ENCODE measurements at regions not wholly inside any gene's neighbourhood (a gene's known extent, or its start where the extent isn't known, plus 50 kb on each side); places are given as distances from the start of the nearest gene placed in this dataset.

GRCh38 chr5:40260361-40260760 lies 419.4 kb upstream of the PTGER4 start:
- peak; percentile 16 for DNase-seq (ENCODE audit: low read depth)
- no peak for TF ChIP-seq CTCF (conservative IDR thresholded peaks at IDR 0.05; ENCODE audit: low read depth, low read length)
- H3K4me3 ChIP-seq (ENCODE audit: low read depth, low read length), result no peak overlapping the region

DNA sequence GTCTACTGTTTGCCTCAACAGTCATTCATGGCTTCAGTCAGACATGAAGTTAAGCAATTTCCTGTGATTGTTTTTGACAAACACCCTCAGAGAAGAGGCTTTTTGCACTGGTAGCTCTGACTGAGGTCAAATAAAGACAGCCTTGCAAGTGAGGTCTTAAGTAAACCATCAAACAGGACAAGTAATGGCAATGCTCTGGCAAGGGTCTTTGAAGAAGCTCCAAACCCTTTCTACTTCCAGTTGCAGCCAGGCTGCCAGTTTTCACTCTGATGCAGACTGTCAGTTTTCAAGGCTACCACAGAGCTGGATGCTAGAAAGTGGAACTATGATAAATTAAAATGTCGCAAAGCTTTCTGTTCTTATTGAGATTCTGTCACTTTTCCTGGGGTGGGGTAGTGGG lies 421.5 kb upstream of the PTGER4 start:
- no peak for TF ChIP-seq CTCF (conservative IDR thresholded peaks at IDR 0.05; ENCODE audit: low read depth, low read length)
- DNase-seq (ENCODE audit: low read depth), result peak; percentile 13
- H3K4me3 ChIP-seq (ENCODE audit: low read depth, low read length), result no peak overlapping the region

DNA sequence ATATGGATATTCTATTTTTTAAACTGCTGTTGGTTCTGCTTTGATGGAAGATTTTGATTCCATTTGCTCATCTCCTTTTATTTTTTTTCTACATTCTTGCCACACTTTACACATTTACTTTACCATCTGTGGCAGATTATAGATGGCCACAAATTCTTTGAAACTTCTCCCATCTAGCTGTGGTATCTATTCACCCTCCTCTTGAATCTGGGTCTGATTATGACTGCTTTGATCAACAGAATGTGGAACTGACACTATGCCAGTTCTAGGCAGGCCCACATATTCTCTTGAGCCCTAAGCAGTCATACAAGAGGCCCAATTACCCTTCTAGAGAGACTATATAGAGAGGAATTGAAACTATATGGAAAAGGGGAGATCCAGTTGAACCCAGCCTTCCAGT lies 439.0 kb upstream of the PTGER4 start:
- no peak overlapping the region for H3K4me3 ChIP-seq (ENCODE audit: low read depth, low read length)
- DNase-seq (ENCODE audit: low read depth), result no peak
- no peak for TF ChIP-seq CTCF (conservative IDR thresholded peaks at IDR 0.05; ENCODE audit: low read depth, low read length)

- no peak overlapping the region for H3K4me3 ChIP-seq (ENCODE audit: low read depth, low read length)
- DNase-seq (ENCODE audit: low read depth), result peak; percentile 27
- no peak for TF ChIP-seq CTCF (conservative IDR thresholded peaks at IDR 0.05; ENCODE audit: low read depth, low read length)
Observed at GRCh38 chr5:40240111-40240510, 439.6 kb upstream of the PTGER4 start.

- DNase-seq (ENCODE audit: low read depth), result no peak
- no peak overlapping the region for H3K4me3 ChIP-seq (ENCODE audit: low read depth, low read length)
- TF ChIP-seq CTCF (conservative IDR thresholded peaks at IDR 0.05; ENCODE audit: low read depth, low read length), result no peak
Observed at GRCh38 chr5:40238066-40238745, 441.5 kb upstream of the PTGER4 start.

- no peak overlapping the region for H3K4me3 ChIP-seq (ENCODE audit: low read depth, low read length)
- TF ChIP-seq CTCF (conservative IDR thresholded peaks at IDR 0.05; ENCODE audit: low read depth, low read length), result no peak
- DNase-seq (ENCODE audit: low read depth), result no peak
Observed at GRCh38 chr5:40235471-40236400, 444.0 kb upstream of the PTGER4 start.

All from choroid plexus epithelial cell (primary cell).